ENCODE measurements at regions not wholly inside any gene's neighbourhood (a gene's known extent, or its start where the extent isn't known, plus 50 kb on each side); places are given as distances from the start of the nearest gene placed in this dataset.

GRCh38 chr3:176954517-176954916 is 242.8 kb downstream of the TBL1XR1 start:
- no peaks in the 10 kb centered on the region for H3K9me3 Mint-ChIP-seq
- H3K4me3 ChIP-seq (ENCODE audit: low read length), result no peak overlapping the region
- H3K36me3 Mint-ChIP-seq, result no peaks in the 10 kb centered on the region
- CTCF ChIA-PET, result no interaction called here
- no peaks in the 10 kb centered on the region for H3K27me3 ChIP-seq (ENCODE audit: control insufficient read depth in 2 of 2, insufficient read depth in 2 of 2, low read length in 2 of 2)
- H3K4me1 Mint-ChIP-seq, result no peaks in the 10 kb centered on the region
- H3K27ac ChIP-seq (ENCODE audit: low read depth, low read length), result no peak overlapping the region
- H3K4me1 ChIP-seq (ENCODE audit: control insufficient read depth in 2 of 2, insufficient read depth in 2 of 2, low read length in 2 of 2), result no peaks in the 10 kb centered on the region
- no peak overlapping the region for H3K4me3 Mint-ChIP-seq
- H3K27ac Mint-ChIP-seq, result no peak overlapping the region
- intact Hi-C loops (cut with micrococcal nuclease), result no loop called here
- H3K9me3 ChIP-seq (ENCODE audit: control insufficient read depth in 2 of 3, low read length in 3 of 3), result no peaks in the 10 kb centered on the region
- no peaks in the 10 kb centered on the region for H3K36me3 ChIP-seq (ENCODE audit: control insufficient read depth in 2 of 3, insufficient read depth in 3 of 3, low read length in 3 of 3)
- DNase-seq, result no peak
- POLR2A ChIA-PET, result no interaction called here
- peaks cover 0 to 4% (median 0%) of the 10 kb centered on the region in 5 donors for H3K27me3 Mint-ChIP-seq
- no peak for ATAC-seq

DNA sequence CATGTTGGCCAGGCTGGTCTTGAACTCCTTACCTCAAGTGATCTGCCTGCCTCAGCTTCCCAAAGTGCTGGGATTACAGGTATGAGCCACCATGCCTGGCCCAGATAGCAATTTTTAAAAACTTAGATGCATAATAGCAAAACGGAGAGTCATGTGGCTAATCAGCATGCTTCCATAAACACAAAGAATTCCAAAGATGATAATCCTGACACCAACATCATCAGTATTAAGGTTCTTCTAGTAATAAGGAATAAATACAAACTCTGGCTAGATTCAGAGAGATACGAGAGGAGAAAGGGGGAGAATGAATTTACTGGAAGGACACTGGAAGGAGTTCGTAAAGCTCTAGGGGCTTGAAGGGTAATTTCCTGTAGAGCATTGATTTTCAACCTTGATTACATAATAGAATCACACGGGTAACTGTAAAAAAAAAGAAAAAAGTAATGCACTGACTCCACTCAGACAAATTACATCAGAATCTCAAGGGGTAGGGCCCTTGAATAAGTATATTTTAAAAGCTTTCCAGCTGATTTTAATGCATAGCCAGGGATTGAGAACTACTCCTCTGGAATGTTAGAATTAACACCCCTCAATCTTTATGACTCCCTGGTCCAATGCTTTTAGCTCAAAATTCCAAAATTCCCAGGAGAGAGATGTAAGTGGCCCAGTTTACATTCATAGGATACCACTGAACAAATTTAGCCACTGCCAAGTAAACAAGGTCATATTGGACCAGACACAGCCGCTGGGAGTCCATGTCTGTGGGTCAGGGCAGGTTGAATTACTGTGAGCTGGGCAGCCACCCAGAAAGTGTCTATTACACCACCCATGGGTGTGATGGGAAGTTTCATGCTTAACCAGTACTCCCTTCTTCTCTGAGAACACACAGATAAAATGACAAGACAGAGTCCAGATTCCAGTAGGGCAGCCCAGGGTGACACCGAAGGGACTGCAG is 243.9 kb downstream of the TBL1XR1 start:
- no peaks in the 10 kb centered on the region for H3K4me1 Mint-ChIP-seq
- no peaks in the 10 kb centered on the region for H3K36me3 ChIP-seq (ENCODE audit: control insufficient read depth in 2 of 3, insufficient read depth in 3 of 3, low read length in 3 of 3)
- ATAC-seq (no peak), DNase-seq (no peak)
- intact Hi-C loops (cut with micrococcal nuclease), result no loop called here
- H3K27ac Mint-ChIP-seq, result no peak overlapping the region
- ChIA-PET CTCF (no interaction called here), POLR2A (no interaction called here)
- H3K27ac ChIP-seq (ENCODE audit: low read depth, low read length), result no peak overlapping the region
- no peaks in the 10 kb centered on the region for H3K27me3 ChIP-seq (ENCODE audit: control insufficient read depth in 2 of 2, insufficient read depth in 2 of 2, low read length in 2 of 2)
- H3K9me3 Mint-ChIP-seq, result no peaks in the 10 kb centered on the region
- peaks cover 0 to 4% (median 0%) of the 10 kb centered on the region in 5 donors for H3K27me3 Mint-ChIP-seq
- H3K36me3 Mint-ChIP-seq, result no peaks in the 10 kb centered on the region
- no peak overlapping the region for H3K4me3 ChIP-seq (ENCODE audit: low read length)
- no peaks in the 10 kb centered on the region for H3K4me1 ChIP-seq (ENCODE audit: control insufficient read depth in 2 of 2, insufficient read depth in 2 of 2, low read length in 2 of 2)
- no peak overlapping the region for H3K4me3 Mint-ChIP-seq
- H3K9me3 ChIP-seq (ENCODE audit: control insufficient read depth in 2 of 3, low read length in 3 of 3), result no peaks in the 10 kb centered on the region

DNA sequence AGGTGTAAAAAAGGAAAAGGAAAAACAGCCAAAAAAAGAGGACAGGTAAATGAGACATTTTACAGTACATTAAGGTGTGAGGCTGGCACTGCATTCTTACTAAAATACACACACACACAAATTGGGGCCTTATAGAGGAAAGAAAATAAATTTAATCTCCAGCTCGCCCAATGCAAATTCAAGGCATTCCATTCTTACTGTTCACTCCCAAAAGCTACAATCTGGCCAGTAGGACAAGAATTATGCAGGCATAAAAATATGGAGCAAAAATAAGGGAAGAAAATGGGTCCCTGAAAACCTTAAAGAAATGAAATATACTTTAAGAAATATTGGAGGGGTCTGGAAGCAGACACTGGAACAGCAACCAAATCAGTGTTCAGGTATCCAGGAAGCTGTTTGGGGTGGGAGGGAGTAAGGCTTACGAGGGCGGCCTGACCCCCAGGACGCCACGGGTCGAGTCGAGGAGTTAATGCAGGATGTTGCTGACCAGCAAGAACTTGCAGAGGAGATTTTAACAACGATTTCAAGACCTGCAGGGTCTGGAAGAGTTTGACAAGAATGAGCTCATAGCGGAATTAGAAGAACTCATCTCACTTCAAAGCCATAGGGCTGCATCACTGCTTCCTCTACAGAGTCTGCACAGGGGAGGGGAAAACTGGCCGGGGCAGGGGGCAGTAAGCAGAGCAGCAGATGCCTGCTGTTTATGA is 245.5 kb downstream of the TBL1XR1 start:
- Histone ChIP-seq H3K27me3 (ENCODE audit: control insufficient read depth in 2 of 2, insufficient read depth in 2 of 2, low read length in 2 of 2) (no peaks in the 10 kb centered on the region), H3K4me3 (ENCODE audit: low read length) (no peak overlapping the region), H3K9me3 (ENCODE audit: control insufficient read depth in 2 of 3, low read length in 3 of 3) (no peaks in the 10 kb centered on the region), H3K27ac (ENCODE audit: low read depth, low read length) (no peak overlapping the region), H3K4me1 (ENCODE audit: control insufficient read depth in 2 of 2, insufficient read depth in 2 of 2, low read length in 2 of 2) (no peaks in the 10 kb centered on the region), H3K36me3 (ENCODE audit: control insufficient read depth in 2 of 3, insufficient read depth in 3 of 3, low read length in 3 of 3) (no peaks in the 10 kb centered on the region)
- H3K27ac Mint-ChIP-seq, result no peak overlapping the region
- DNase-seq (no peak), ATAC-seq (no peak)
- intact Hi-C loops (cut with micrococcal nuclease), result no loop called here
- ChIA-PET POLR2A (no interaction called here), CTCF (no interaction called here)
- H3K4me1 Mint-ChIP-seq, result no peaks in the 10 kb centered on the region
- H3K27me3 Mint-ChIP-seq, result peaks cover 0 to 4% (median 0%) of the 10 kb centered on the region in 5 donors
- H3K4me3 Mint-ChIP-seq, result no peak overlapping the region
- no peaks in the 10 kb centered on the region for H3K9me3 Mint-ChIP-seq
- H3K36me3 Mint-ChIP-seq, result no peaks in the 10 kb centered on the region

DNA sequence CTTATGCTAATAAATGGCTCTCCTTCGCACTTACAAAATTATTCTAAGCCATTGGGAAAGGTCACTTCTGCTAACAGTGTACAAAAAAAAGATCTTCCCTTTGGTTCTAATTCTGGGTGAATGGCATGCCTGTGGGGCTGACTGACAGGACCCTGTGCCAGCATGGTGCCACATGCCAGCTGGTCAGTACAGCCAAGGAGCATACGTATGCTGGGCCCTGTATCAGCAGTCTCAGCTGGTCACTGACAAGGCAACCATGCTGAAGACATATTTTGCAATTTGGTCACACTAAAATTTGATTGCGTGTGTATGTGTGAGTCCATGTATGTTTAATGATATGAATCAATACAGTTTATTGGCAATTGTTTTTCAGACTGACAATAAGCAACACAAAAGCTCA is 246.1 kb downstream of the TBL1XR1 start:
- Histone ChIP-seq H3K27ac (ENCODE audit: low read depth, low read length) (no peak overlapping the region), H3K36me3 (ENCODE audit: control insufficient read depth in 2 of 3, insufficient read depth in 3 of 3, low read length in 3 of 3) (no peaks in the 10 kb centered on the region), H3K9me3 (ENCODE audit: control insufficient read depth in 2 of 3, low read length in 3 of 3) (no peaks in the 10 kb centered on the region), H3K4me1 (ENCODE audit: control insufficient read depth in 2 of 2, insufficient read depth in 2 of 2, low read length in 2 of 2) (no peaks in the 10 kb centered on the region), H3K27me3 (ENCODE audit: control insufficient read depth in 2 of 2, insufficient read depth in 2 of 2, low read length in 2 of 2) (no peaks in the 10 kb centered on the region), H3K4me3 (ENCODE audit: low read length) (no peak overlapping the region)
- Mint-ChIP-seq H3K27me3 (peaks cover 0 to 4% (median 0%) of the 10 kb centered on the region in 5 donors), H3K27ac (no peak overlapping the region), H3K36me3 (no peaks in the 10 kb centered on the region), H3K4me1 (no peaks in the 10 kb centered on the region), H3K9me3 (no peaks in the 10 kb centered on the region), H3K4me3 (no peak overlapping the region)
- intact Hi-C loops (cut with micrococcal nuclease), result no loop called here
- ATAC-seq (no peak), DNase-seq (no peak)
- ChIA-PET POLR2A (no interaction called here), CTCF (no interaction called here)

DNA sequence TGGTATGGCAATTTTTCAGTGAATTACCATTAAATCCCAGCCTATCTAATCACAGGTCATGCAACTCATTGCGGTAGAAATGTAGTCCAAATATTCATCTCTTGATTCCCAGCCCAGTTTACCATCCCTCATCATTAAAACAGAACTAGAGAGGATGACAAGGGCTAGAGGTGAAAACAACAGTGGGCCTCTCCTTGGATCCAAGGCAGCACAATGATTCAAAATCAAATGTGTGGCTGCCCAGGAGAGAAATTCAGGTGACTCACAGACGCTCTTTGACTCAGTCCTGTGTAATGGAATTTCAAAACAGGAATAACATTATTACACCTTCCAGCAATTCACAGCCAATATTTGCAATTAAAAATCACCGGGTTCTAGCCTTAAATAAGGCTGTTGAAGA is 246.5 kb downstream of the TBL1XR1 start:
- no peaks in the 10 kb centered on the region for H3K9me3 ChIP-seq (ENCODE audit: control insufficient read depth in 2 of 3, low read length in 3 of 3)
- Mint-ChIP-seq H3K9me3 (no peaks in the 10 kb centered on the region), H3K27ac (no peak overlapping the region), H3K4me3 (no peak overlapping the region), H3K36me3 (no peaks in the 10 kb centered on the region), H3K27me3 (peaks cover 0 to 4% (median 0%) of the 10 kb centered on the region in 5 donors), H3K4me1 (no peaks in the 10 kb centered on the region)
- DNase-seq (no peak), ATAC-seq (no peak)
- intact Hi-C loops (cut with micrococcal nuclease), result no loop called here
- no peaks in the 10 kb centered on the region for H3K36me3 ChIP-seq (ENCODE audit: control insufficient read depth in 2 of 3, insufficient read depth in 3 of 3, low read length in 3 of 3)
- H3K27me3 ChIP-seq (ENCODE audit: control insufficient read depth in 2 of 2, insufficient read depth in 2 of 2, low read length in 2 of 2), result no peaks in the 10 kb centered on the region
- H3K4me1 ChIP-seq (ENCODE audit: control insufficient read depth in 2 of 2, insufficient read depth in 2 of 2, low read length in 2 of 2), result no peaks in the 10 kb centered on the region
- ChIA-PET POLR2A (no interaction called here), CTCF (no interaction called here)
- H3K4me3 ChIP-seq (ENCODE audit: low read length), result no peak overlapping the region
- H3K27ac ChIP-seq (ENCODE audit: low read depth, low read length), result no peak overlapping the region

DNA sequence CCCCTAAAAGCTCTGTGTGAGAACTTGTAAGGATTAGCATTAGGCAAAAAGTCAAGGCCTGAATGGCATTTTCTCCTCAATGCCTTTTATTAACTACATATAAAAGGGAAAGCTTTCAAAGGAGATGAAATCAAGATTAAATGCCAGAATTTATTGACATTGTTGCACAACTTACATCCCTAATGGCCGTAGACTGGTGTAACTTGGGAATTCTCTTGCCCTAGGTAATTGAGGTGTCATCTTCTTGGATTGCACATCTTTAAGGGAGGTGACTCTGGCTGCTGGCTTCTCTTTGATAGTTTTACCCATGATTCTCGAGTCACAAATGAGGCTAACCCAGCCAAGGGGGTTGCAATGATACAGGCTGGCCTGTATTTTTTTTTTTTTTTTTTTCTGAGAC is 249.1 kb downstream of the TBL1XR1 start:
- Histone ChIP-seq H3K4me3 (ENCODE audit: low read length) (no peak overlapping the region), H3K4me1 (ENCODE audit: control insufficient read depth in 2 of 2, insufficient read depth in 2 of 2, low read length in 2 of 2) (no peaks in the 10 kb centered on the region), H3K27me3 (ENCODE audit: control insufficient read depth in 2 of 2, insufficient read depth in 2 of 2, low read length in 2 of 2) (no peaks in the 10 kb centered on the region), H3K9me3 (ENCODE audit: control insufficient read depth in 2 of 3, low read length in 3 of 3) (no peaks in the 10 kb centered on the region), H3K27ac (ENCODE audit: low read depth, low read length) (no peak overlapping the region), H3K36me3 (ENCODE audit: control insufficient read depth in 2 of 3, insufficient read depth in 3 of 3, low read length in 3 of 3) (no peaks in the 10 kb centered on the region)
- ATAC-seq (no peak), DNase-seq (no peak)
- Mint-ChIP-seq H3K4me1 (no peaks in the 10 kb centered on the region), H3K9me3 (no peaks in the 10 kb centered on the region), H3K27me3 (peaks cover 0 to 4% (median 0%) of the 10 kb centered on the region in 5 donors), H3K27ac (no peak overlapping the region), H3K36me3 (no peaks in the 10 kb centered on the region), H3K4me3 (no peak overlapping the region)
- intact Hi-C loops (cut with micrococcal nuclease), result no loop called here
- ChIA-PET POLR2A (no interaction called here), CTCF (no interaction called here)

DNA sequence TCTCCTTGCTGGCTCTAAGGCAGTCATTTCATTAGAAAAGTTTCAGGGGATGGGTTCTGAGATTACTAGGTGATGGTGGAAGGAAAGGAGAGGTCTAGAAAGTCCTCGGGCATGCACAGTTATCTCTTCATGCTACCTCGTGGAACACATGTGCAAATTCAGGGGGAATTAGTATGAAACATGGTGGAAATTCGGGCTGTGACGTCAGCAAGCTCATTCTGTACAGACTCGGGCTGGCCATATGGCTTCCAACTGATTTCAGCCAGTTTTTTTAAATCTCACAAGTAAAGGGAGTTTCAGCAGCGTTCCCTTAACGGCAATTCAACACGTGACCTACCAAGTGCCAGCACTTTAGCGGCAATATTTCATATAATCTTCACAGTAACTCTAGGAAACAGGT is 251.1 kb downstream of the TBL1XR1 start:
- H3K4me1 Mint-ChIP-seq, result no peaks in the 10 kb centered on the region
- intact Hi-C loops (cut with micrococcal nuclease), result no loop called here
- H3K4me3 Mint-ChIP-seq, result no peak overlapping the region
- no peaks in the 10 kb centered on the region for H3K36me3 Mint-ChIP-seq
- Histone ChIP-seq H3K4me3 (ENCODE audit: low read length) (no peak overlapping the region), H3K36me3 (ENCODE audit: control insufficient read depth in 2 of 3, insufficient read depth in 3 of 3, low read length in 3 of 3) (no peaks in the 10 kb centered on the region), H3K4me1 (ENCODE audit: control insufficient read depth in 2 of 2, insufficient read depth in 2 of 2, low read length in 2 of 2) (no peaks in the 10 kb centered on the region), H3K27me3 (ENCODE audit: control insufficient read depth in 2 of 2, insufficient read depth in 2 of 2, low read length in 2 of 2) (no peaks in the 10 kb centered on the region), H3K9me3 (ENCODE audit: control insufficient read depth in 2 of 3, low read length in 3 of 3) (no peaks in the 10 kb centered on the region), H3K27ac (ENCODE audit: low read depth, low read length) (no peak overlapping the region)
- no peaks in the 10 kb centered on the region for H3K9me3 Mint-ChIP-seq
- DNase-seq (no peak), ATAC-seq (no peak)
- H3K27ac Mint-ChIP-seq, result no peak overlapping the region
- H3K27me3 Mint-ChIP-seq, result peaks cover 0 to 3% (median 0%) of the 10 kb centered on the region in 5 donors
- ChIA-PET POLR2A (no interaction called here), CTCF (no interaction called here)
